ENCODE measurements at regions not wholly inside any gene's neighbourhood (a gene's known extent, or its start where the extent isn't known, plus 50 kb on each side); places are given as distances from the start of the nearest gene placed in this dataset.

DNA sequence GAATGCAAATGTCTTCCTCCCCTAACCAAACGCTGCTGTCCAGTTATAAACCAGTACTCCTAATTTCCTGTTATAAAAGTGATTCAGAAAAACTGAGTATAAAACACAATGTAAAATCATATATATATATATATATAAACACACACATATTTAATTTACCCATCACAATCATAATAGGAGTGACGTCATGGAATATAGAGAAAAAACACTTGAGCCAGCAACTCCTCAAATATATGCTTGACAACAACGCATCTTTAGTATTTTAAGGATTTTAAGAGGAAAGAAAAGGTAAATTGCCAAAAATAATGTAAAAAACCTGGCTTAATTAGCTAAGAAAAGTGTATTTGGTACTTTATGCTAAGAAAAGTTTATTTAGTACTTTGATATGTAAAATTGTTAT is 2701.7 kb downstream of the PCDH7 start:
- DNase-seq (ENCODE audit: low read depth), result no peak
- TF ChIP-seq, protein P1, sequence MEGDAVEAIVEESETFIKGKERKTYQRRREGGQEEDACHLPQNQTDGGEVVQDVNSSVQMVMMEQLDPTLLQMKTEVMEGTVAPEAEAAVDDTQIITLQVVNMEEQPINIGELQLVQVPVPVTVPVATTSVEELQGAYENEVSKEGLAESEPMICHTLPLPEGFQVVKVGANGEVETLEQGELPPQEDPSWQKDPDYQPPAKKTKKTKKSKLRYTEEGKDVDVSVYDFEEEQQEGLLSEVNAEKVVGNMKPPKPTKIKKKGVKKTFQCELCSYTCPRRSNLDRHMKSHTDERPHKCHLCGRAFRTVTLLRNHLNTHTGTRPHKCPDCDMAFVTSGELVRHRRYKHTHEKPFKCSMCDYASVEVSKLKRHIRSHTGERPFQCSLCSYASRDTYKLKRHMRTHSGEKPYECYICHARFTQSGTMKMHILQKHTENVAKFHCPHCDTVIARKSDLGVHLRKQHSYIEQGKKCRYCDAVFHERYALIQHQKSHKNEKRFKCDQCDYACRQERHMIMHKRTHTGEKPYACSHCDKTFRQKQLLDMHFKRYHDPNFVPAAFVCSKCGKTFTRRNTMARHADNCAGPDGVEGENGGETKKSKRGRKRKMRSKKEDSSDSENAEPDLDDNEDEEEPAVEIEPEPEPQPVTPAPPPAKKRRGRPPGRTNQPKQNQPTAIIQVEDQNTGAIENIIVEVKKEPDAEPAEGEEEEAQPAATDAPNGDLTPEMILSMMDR (IDR thresholded peaks at IDR 0.05; ENCODE audit: insufficient read depth, low read depth, low read length), result no peak
- no peak overlapping the region for H3K4me3 ChIP-seq (ENCODE audit: low read depth, low read length)

DNA sequence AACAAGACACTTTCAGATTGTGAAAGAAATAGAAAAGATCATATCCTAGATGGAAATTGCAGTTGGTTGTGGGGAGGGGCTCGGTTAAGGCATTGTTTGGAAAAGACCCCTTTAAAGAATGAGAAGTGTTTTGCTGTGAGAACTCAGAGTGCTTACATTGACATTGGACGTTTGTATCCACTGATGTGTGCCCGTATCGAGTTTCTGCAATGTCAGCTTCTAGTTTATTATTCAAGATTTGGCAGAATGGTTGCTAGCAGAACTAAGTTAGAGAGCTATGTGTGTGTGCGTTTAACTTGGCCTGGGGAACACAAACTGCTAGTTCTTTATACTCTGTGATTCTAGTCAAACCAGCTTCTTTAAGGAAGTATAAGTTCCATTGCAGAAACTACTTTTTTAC is 2702.5 kb downstream of the PCDH7 start:
- DNase-seq (ENCODE audit: low read depth), result no peak
- H3K4me3 ChIP-seq (ENCODE audit: low read depth, low read length), result no peak overlapping the region
- TF ChIP-seq, protein P1 (IDR thresholded peaks at IDR 0.05; ENCODE audit: insufficient read depth, low read depth, low read length), result no peak

DNA sequence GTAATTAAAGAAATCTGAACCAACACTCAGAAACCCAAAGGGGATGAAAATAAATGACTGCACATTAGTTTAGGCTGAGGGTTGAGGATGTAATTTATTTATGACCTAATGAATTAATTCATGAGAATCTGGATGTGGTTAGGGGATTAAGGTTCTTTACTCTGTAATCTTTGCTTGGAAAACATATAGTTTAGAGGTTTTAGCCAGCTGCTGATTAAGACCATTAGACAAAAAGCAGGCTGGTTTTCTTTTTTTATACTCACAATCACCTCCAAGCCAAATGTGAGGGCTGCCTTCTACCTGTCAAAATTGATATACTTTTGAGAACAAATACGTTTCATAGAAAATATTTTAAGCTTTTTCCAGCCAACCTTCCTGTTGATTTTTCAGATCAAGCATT is 2705.8 kb downstream of the PCDH7 start:
- DNase-seq (ENCODE audit: low read depth), result no peak
- TF ChIP-seq, protein P1 (IDR thresholded peaks at IDR 0.05; ENCODE audit: insufficient read depth, low read depth, low read length), result no peak
- H3K4me3 ChIP-seq (ENCODE audit: low read depth, low read length), result no peak overlapping the region

DNA sequence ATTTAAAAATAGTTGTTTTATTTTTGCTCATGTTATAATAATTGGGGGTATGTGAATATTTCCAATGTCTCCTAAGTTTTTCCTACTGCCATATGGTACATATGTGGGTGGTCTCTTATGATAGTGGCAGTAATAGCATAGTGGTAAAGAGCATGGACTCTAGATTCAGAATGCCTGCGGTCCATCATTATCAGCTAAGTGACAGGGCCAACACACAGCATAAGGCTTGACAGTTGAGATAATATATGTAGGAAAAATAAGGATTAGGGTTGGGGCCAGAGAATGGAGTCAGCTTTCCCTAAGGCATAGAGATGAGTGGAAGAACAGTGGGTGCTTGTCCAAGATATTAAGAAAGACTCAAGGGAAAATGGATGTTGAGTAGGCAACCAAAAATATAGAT is 2707.5 kb downstream of the PCDH7 start:
- TF ChIP-seq, protein P1 (IDR thresholded peaks at IDR 0.05; ENCODE audit: insufficient read depth, low read depth, low read length), result no peak
- H3K4me3 ChIP-seq (ENCODE audit: low read depth, low read length), result no peak overlapping the region
- DNase-seq (ENCODE audit: low read depth), result no peak

DNA sequence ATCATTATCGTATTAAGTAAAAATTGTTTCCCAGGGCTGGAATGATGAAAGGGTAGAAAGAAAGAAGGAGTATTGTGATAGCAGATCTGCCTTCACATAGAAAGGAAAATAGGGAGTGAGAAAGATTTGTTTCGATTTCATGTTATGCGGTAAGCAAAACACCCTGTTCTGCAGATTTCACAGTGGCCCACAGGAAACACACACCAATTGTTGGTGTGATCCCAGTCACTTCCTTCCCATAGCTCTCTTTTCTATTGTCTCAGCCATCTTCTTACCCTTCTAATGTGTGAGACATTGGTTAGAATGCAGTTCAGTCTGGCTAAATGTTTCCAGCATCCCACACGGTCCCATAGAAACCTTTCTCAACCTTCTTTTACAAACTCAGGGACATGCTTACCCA is 2709.8 kb downstream of the PCDH7 start:
- TF ChIP-seq, protein P1 (IDR thresholded peaks at IDR 0.05; ENCODE audit: insufficient read depth, low read depth, low read length), result no peak
- H3K4me3 ChIP-seq (ENCODE audit: low read depth, low read length), result no peak overlapping the region
- DNase-seq (ENCODE audit: low read depth), result no peak

- no peak for DNase-seq (ENCODE audit: low read depth)
- TF ChIP-seq, protein P1 (IDR thresholded peaks at IDR 0.05; ENCODE audit: insufficient read depth, low read depth, low read length), result no peak
- H3K4me3 ChIP-seq (ENCODE audit: low read depth, low read length), result no peak overlapping the region
These were observed 2717.2 kb downstream of the PCDH7 start for GRCh38 chr4:33437406-33437805.

DNA sequence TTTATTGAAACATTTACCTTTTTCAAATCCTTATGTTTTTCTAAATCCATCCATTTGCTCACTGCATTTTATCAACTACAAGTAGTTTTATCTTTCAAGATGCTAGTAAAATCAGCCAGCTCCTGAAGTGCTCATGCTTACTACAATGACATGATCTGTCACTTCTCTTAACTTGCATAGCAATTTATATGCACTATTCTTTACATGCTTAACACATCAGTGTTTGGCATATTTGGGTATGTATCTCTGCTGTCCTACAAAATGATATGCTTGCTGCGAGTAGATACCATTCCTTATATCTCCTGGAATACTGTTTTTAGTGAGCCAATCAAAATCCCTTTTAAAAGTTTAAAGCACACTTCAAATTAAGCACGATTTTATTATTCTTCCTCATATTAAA is 2726.8 kb downstream of the PCDH7 start:
- TF ChIP-seq, protein P1 (IDR thresholded peaks at IDR 0.05; ENCODE audit: insufficient read depth, low read depth, low read length), result no peak
- H3K4me3 ChIP-seq (ENCODE audit: low read depth, low read length), result no peak overlapping the region
- no peak for DNase-seq (ENCODE audit: low read depth)
